Ishikawa (cell line): ENCODE measurements at regions not wholly inside any gene's neighbourhood (a gene's known extent, or its start where the extent isn't known, plus 50 kb on each side); places are given as distances from the start of the nearest gene placed in this dataset.

Experiments used
- CEBPB ChIP-seq: IDR thresholded peaks from 2 replicates; pipeline ENCODE4 v1.6.1; 2012
- CREB1 ChIP-seq: IDR thresholded peaks from 2 replicates; pipeline ENCODE4 v1.6.1; 2012; ENCODE audit warnings: low read depth
- EGR1 ChIP-seq: IDR thresholded peaks from 2 replicates; pipeline ENCODE4 v1.6.1; 2012
- EP300 ChIP-seq: IDR thresholded peaks from 2 replicates; pipeline ENCODE4 v1.6.1; 2012; ENCODE audit warnings: borderline replicate concordance
- FOXM1 ChIP-seq: IDR thresholded peaks from 2 replicates; pipeline ENCODE4 v1.6.1; 2012; ENCODE audit warnings: low read depth, borderline replicate concordance
- NFIC ChIP-seq: IDR thresholded peaks from 2 replicates; pipeline ENCODE4 v1.6.1; 2012
- RAD21 ChIP-seq: IDR thresholded peaks from 2 replicates; pipeline ENCODE4 v1.6.1; 2012; ENCODE audit warnings: low read depth
- TAF1 ChIP-seq: IDR thresholded peaks from 2 replicates; pipeline ENCODE4 v1.6.1; 2012; ENCODE audit warnings: low read depth, mild to moderate bottlenecking
- TCF12 ChIP-seq: IDR thresholded peaks from 2 replicates; pipeline ENCODE4 v1.6.1; 2012; ENCODE audit warnings: low read depth
- TEAD4 ChIP-seq: IDR thresholded peaks from 2 replicates; pipeline ENCODE4 v1.6.1; 2012
- YY1 ChIP-seq: IDR thresholded peaks from 2 replicates; pipeline ENCODE4 v1.6.1; 2012; ENCODE audit warnings: low read depth
- ZBTB7A ChIP-seq: IDR thresholded peaks from 2 replicates; pipeline ENCODE4 v1.6.1; 2012; ENCODE audit warnings: low read depth
- TF ChIP-seq, protein P1 (sequence below): IDR thresholded peaks from 2 replicates; pipeline ENCODE4 v1.6.1; 2012; ENCODE audit warnings: low read depth, mild to moderate bottlenecking
- TF ChIP-seq, protein P2 (sequence below): IDR thresholded peaks from 2 replicates; pipeline ENCODE4 v1.6.1; 2012
- TF ChIP-seq, protein P3 (sequence below): IDR thresholded peaks from 2 replicates; pipeline ENCODE4 v1.6.1; 2012

DNA sequence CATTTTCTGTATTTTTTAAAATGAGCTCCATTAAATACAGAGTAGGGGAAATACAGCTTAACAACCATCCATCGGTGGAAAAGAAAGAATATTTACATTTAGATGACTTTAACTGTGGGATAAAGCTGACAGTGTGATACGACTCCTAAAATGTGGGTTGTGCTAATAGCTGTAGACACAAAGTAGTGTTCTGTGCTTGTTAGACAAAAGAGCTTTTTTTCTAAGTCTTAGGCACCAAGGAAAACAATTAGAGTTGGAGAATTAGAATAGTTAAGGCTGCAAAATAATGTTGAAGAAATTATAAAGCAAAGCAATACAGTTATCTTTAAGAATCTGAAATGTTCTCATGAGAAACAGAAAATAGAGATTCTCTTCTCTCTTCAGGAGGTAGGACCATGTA is 307.7 kb upstream of the KIRREL3 start:
- TF ChIP-seq EP300, result no peak
- TF ChIP-seq RAD21, result no peak
- TF ChIP-seq ZBTB7A, result no peak
- TF ChIP-seq YY1, result no peak
- no peak for TF ChIP-seq EGR1
- TF ChIP-seq CREB1, result no peak
- TF ChIP-seq, protein P1, sequence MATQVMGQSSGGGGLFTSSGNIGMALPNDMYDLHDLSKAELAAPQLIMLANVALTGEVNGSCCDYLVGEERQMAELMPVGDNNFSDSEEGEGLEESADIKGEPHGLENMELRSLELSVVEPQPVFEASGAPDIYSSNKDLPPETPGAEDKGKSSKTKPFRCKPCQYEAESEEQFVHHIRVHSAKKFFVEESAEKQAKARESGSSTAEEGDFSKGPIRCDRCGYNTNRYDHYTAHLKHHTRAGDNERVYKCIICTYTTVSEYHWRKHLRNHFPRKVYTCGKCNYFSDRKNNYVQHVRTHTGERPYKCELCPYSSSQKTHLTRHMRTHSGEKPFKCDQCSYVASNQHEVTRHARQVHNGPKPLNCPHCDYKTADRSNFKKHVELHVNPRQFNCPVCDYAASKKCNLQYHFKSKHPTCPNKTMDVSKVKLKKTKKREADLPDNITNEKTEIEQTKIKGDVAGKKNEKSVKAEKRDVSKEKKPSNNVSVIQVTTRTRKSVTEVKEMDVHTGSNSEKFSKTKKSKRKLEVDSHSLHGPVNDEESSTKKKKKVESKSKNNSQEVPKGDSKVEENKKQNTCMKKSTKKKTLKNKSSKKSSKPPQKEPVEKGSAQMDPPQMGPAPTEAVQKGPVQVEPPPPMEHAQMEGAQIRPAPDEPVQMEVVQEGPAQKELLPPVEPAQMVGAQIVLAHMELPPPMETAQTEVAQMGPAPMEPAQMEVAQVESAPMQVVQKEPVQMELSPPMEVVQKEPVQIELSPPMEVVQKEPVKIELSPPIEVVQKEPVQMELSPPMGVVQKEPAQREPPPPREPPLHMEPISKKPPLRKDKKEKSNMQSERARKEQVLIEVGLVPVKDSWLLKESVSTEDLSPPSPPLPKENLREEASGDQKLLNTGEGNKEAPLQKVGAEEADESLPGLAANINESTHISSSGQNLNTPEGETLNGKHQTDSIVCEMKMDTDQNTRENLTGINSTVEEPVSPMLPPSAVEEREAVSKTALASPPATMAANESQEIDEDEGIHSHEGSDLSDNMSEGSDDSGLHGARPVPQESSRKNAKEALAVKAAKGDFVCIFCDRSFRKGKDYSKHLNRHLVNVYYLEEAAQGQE, result no peak
- TF ChIP-seq, protein P2, sequence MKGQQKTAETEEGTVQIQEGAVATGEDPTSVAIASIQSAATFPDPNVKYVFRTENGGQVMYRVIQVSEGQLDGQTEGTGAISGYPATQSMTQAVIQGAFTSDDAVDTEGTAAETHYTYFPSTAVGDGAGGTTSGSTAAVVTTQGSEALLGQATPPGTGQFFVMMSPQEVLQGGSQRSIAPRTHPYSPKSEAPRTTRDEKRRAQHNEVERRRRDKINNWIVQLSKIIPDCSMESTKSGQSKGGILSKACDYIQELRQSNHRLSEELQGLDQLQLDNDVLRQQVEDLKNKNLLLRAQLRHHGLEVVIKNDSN, result no peak
- TF ChIP-seq NFIC, result no peak
- TF ChIP-seq CEBPB, result no peak
- no peak for TF ChIP-seq TCF12
- TF ChIP-seq, protein P3, sequence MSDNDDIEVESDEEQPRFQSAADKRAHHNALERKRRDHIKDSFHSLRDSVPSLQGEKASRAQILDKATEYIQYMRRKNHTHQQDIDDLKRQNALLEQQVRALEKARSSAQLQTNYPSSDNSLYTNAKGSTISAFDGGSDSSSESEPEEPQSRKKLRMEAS, result no peak
- no peak for TF ChIP-seq TEAD4
- TF ChIP-seq FOXM1, result no peak
- no peak for TF ChIP-seq TAF1

DNA sequence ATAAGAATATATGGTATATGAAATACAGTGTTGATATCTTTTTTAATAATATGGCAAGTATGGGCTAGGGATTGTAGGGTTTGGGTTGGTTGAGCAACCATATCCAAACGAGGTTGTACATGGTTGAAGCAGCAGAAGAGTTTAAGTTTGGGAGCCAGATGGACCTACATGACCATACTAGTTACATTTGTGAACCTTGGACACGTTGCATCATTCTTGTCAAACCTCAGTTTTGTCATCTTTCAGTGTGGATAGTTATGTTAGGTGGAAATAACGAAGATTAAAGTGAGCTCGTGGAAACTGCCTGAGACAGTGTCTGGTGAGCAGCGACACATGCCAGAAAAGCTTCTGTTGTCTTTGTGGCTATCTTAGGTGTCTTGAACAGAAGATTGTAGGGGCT is 307.1 kb upstream of the KIRREL3 start:
- TF ChIP-seq, protein P1, result no peak
- TF ChIP-seq EGR1 (no peak), YY1 (no peak), TEAD4 (no peak), NFIC (no peak), RAD21 (no peak), ZBTB7A (no peak), TCF12 (no peak)
- TF ChIP-seq, protein P3, result no peak
- TF ChIP-seq, protein P2, result no peak

DNA sequence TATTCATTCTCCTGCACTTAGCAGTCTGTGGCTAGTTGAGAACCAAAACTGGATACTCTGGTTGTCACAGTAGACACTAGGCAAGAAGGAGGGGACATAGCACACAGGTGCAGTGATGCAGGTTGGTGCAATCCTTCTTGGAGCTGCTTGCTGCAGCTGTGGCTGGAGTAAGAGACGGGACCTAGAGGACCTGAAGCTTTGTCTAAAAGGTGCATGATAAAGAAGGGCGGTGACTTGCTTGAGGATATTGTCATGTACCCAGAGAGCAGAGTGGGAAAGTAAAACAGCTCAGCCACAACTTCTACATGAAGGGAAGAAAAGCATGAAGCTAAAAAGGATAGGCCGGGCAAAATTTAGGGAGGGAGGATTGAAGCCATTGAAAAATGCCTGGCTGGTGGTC is 304.1 kb upstream of the KIRREL3 start:
- TF ChIP-seq, protein P3, result no peak
- TF ChIP-seq FOXM1, result no peak
- TF ChIP-seq TCF12, result no peak
- no peak for TF ChIP-seq YY1
- TF ChIP-seq TAF1, result no peak
- TF ChIP-seq, protein P1, result no peak
- no peak for TF ChIP-seq ZBTB7A
- no peak for TF ChIP-seq TEAD4
- no peak for TF ChIP-seq EP300
- no peak for TF ChIP-seq RAD21
- TF ChIP-seq, protein P2, result no peak
- TF ChIP-seq EGR1, result no peak
- TF ChIP-seq CEBPB, result no peak
- no peak for TF ChIP-seq NFIC
- TF ChIP-seq CREB1, result no peak

DNA sequence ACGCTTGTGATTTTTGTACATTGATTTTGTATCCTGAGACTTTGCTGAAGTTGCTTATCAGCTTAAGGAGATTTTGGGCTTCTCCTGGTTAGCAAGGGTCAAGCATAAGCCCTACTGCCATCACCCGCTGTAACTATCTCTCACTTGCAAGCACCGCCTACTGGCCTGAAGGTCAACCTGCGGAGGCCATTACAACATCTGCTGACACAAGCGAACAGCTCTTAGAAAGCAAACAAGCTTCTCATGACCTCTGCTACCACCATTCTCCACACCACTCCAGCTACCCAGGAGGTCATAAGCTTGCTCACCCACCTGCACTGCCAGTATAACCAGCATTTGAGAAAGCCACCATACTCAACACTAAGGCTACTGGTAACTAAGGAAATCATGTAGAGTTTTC is 288.4 kb upstream of the KIRREL3 start:
- TF ChIP-seq TCF12 (no peak), TAF1 (no peak), EGR1 (no peak), NFIC (no peak), RAD21 (no peak), FOXM1 (no peak), TEAD4 (no peak), CEBPB (no peak), EP300 (no peak), YY1 (no peak), CREB1 (no peak), ZBTB7A (no peak)
- TF ChIP-seq, protein P3, result no peak
- TF ChIP-seq, protein P1, result no peak
- TF ChIP-seq, protein P2, result no peak
